GM12874 (cell line): ENCODE measurements at regions not wholly inside any gene's neighbourhood (a gene's known extent, or its start where the extent isn't known, plus 50 kb on each side); places are given as distances from the start of the nearest gene placed in this dataset.

Source experiments
- TF ChIP-seq, protein P1 (sequence below): IDR thresholded peaks from 2 replicates; pipeline ENCODE4 v1.5.1; 2011; ENCODE audit warnings: low read depth, mild to moderate bottlenecking, control low read depth, low read length, moderate library complexity; ENCODE audit not compliant: insufficient read depth

GRCh38 chr4:187276736-187277408, 553.2 kb upstream of the FAT1 start:
- TF ChIP-seq, protein P1, sequence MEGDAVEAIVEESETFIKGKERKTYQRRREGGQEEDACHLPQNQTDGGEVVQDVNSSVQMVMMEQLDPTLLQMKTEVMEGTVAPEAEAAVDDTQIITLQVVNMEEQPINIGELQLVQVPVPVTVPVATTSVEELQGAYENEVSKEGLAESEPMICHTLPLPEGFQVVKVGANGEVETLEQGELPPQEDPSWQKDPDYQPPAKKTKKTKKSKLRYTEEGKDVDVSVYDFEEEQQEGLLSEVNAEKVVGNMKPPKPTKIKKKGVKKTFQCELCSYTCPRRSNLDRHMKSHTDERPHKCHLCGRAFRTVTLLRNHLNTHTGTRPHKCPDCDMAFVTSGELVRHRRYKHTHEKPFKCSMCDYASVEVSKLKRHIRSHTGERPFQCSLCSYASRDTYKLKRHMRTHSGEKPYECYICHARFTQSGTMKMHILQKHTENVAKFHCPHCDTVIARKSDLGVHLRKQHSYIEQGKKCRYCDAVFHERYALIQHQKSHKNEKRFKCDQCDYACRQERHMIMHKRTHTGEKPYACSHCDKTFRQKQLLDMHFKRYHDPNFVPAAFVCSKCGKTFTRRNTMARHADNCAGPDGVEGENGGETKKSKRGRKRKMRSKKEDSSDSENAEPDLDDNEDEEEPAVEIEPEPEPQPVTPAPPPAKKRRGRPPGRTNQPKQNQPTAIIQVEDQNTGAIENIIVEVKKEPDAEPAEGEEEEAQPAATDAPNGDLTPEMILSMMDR, result no peak

GRCh38 chr4:187283201-187283955, 559.7 kb upstream of the FAT1 start:
- TF ChIP-seq, protein P1, result no peak

DNA sequence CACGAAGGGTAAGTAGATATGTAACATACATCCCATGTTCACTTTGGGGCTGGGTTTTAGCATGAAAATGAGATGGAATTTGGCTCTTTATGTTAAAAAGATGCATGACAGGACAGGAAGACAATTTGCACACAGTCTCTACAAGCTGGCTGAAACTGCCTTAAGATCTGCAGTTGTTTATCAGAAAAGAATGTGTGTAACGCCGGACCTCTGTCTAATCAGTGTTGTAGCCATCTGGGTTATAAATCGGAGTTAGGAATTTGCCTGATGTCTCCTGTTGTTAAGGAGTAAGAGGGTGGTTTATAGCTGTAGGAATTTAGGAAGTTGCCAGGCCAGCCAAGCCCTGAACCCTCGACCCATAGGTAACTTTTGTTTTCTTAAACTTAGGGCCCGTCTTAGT, 562.9 kb upstream of the FAT1 start:
- TF ChIP-seq, protein P1, result no peak

GRCh38 chr4:187289371-187289770, 565.7 kb upstream of the FAT1 start:
- TF ChIP-seq, protein P1, result no peak

DNA sequence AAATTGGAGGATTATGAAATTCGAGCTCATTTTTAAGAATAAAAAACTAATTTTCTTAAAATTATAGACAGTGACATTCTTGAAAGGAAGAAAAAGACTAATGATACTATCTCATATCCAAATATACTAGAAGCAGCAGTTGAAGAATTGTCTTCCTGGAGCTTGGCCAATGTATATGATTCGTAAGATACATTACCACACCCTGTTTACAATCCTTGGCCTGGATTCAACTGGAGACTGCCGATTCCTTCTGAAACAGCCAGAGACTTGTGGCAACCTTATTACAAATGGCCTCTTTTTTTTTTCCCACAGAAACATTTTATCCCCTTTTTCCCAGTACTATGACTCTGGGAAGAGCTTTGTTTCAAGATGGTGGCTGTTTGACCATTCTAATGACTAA, 571.2 kb upstream of the FAT1 start:
- TF ChIP-seq, protein P1, result no peak

- TF ChIP-seq, protein P1, result no peak
Observed at GRCh38 chr4:187301923-187302322, 578.3 kb upstream of the FAT1 start.

- TF ChIP-seq, protein P1, result no peak
Observed at GRCh38 chr4:187302457-187303150, 578.9 kb upstream of the FAT1 start.
